Upper lobe of right lung (tissue), 1 donor: ENCODE measurements at regions not wholly inside any gene's neighbourhood (a gene's known extent, or its start where the extent isn't known, plus 50 kb on each side); places are given as distances from the start of the nearest gene placed in this dataset.
"Not testable (repeated sequence)": the region's sequence is repeated elsewhere in the genome, so short reads cannot be mapped to it uniquely, and the experiment has no call there.

ENCODE experiments used
- ATAC-seq: fragments of 200-7000 bp; cut with Tn5 transposase; one replicate; pipeline ENCODE4 v1.9.1; 2020; ENCODE audit warnings: mild to moderate bottlenecking, moderate library complexity
- DNase-seq: peaks from one replicate; pipeline ENCODE4 v3.0.0-alpha.2; 2020
- H3K27ac ChIP-seq: fragments of 200-600 bp; one replicate; pipeline ENCODE4 v1.8.0; 2022
- H3K27me3 ChIP-seq: fragments of 200-600 bp; one replicate; pipeline ENCODE4 v1.8.0; 2022; ENCODE audit warnings: mild to moderate bottlenecking
- H3K36me3 ChIP-seq: fragments of 200-600 bp; one replicate; pipeline ENCODE4 v1.8.0; 2022
- H3K4me1 ChIP-seq: fragments of 200-600 bp; one replicate; pipeline ENCODE4 v1.8.0; 2022
- H3K4me3 ChIP-seq: fragments of 200-600 bp; one replicate; pipeline ENCODE4 v1.8.0; 2022; ENCODE audit warnings: mild to moderate bottlenecking
- H3K9me3 ChIP-seq: fragments of 200-600 bp; one replicate; pipeline ENCODE4 v1.8.0; 2022
- intact Hi-C: fragments of 100-400 bp; cut with DNase I; formaldehyde crosslinking; loops from one replicate; pipeline ENCODE4 v1.11.0; 2022
- TF ChIP-seq, protein P1 (sequence below): fragments of 200-600 bp; IDR thresholded peaks from one replicate; pipeline ENCODE4 v1.8.0; 2022; ENCODE audit warnings: antibody characterized with exemption
- donor health status: DM: no; HTN: yes; CAD: no; lungs with severe emphysema.

- no peak overlapping the region for H3K27ac ChIP-seq
- DNase-seq (no peak), ATAC-seq (no peak)
- H3K27me3 ChIP-seq: peaks cover 12% of the 10 kb centered on the region
- TF ChIP-seq, protein P1, sequence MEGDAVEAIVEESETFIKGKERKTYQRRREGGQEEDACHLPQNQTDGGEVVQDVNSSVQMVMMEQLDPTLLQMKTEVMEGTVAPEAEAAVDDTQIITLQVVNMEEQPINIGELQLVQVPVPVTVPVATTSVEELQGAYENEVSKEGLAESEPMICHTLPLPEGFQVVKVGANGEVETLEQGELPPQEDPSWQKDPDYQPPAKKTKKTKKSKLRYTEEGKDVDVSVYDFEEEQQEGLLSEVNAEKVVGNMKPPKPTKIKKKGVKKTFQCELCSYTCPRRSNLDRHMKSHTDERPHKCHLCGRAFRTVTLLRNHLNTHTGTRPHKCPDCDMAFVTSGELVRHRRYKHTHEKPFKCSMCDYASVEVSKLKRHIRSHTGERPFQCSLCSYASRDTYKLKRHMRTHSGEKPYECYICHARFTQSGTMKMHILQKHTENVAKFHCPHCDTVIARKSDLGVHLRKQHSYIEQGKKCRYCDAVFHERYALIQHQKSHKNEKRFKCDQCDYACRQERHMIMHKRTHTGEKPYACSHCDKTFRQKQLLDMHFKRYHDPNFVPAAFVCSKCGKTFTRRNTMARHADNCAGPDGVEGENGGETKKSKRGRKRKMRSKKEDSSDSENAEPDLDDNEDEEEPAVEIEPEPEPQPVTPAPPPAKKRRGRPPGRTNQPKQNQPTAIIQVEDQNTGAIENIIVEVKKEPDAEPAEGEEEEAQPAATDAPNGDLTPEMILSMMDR: no peak
- no peaks in the 10 kb centered on the region for H3K36me3 ChIP-seq
- intact Hi-C loops: no loop called here
- H3K9me3 ChIP-seq: no peaks in the 10 kb centered on the region
- H3K4me1 ChIP-seq: no peaks in the 10 kb centered on the region
- H3K4me3 ChIP-seq: no peak overlapping the region
Measured at GRCh38 chr1:30446508-30446907, 276.9 kb downstream of the MATN1 start.

- Histone ChIP-seq H3K4me3 (no peak overlapping the region), H3K9me3 (no peaks in the 10 kb centered on the region), H3K27ac (no peak overlapping the region), H3K36me3 (no peaks in the 10 kb centered on the region), H3K27me3 (peaks cover 12% of the 10 kb centered on the region), H3K4me1 (no peaks in the 10 kb centered on the region)
- TF ChIP-seq, protein P1: no peak
- ATAC-seq: no peak
- intact Hi-C loops: no loop called here
- DNase-seq: no peak
Measured at GRCh38 chr1:30446095-30446494, 277.3 kb downstream of the MATN1 start.

- ATAC-seq (no peak), DNase-seq (no peak)
- no peak overlapping the region for H3K27ac ChIP-seq
- H3K27me3 ChIP-seq: peaks cover 12% of the 10 kb centered on the region
- H3K4me3 ChIP-seq: no peak overlapping the region
- TF ChIP-seq, protein P1: no peak
- no peaks in the 10 kb centered on the region for H3K36me3 ChIP-seq
- no peaks in the 10 kb centered on the region for H3K9me3 ChIP-seq
- no peaks in the 10 kb centered on the region for H3K4me1 ChIP-seq
- intact Hi-C loops: no loop called here
Measured at GRCh38 chr1:30445449-30445848, 277.9 kb downstream of the MATN1 start.

GRCh38 chr1:30444850-30445249, 278.5 kb downstream of the MATN1 start:
- H3K36me3 ChIP-seq: no peaks in the 10 kb centered on the region
- no peaks in the 10 kb centered on the region for H3K9me3 ChIP-seq
- peaks cover 12% of the 10 kb centered on the region for H3K27me3 ChIP-seq
- no peak for DNase-seq
- H3K4me3 ChIP-seq: no peak overlapping the region
- TF ChIP-seq, protein P1: no peak
- no peak overlapping the region for H3K27ac ChIP-seq
- intact Hi-C loops: no loop called here
- no peak for ATAC-seq
- no peaks in the 10 kb centered on the region for H3K4me1 ChIP-seq

- Histone ChIP-seq H3K9me3 (no peaks in the 10 kb centered on the region), H3K27me3 (peaks cover 12% of the 10 kb centered on the region), H3K4me3 (no peak overlapping the region), H3K27ac (no peak overlapping the region), H3K36me3 (no peaks in the 10 kb centered on the region), H3K4me1 (no peaks in the 10 kb centered on the region)
- intact Hi-C loops: no loop called here
- ATAC-seq (no peak), DNase-seq (no peak)
- TF ChIP-seq, protein P1: no peak
Measured at GRCh38 chr1:30444401-30444800, 279.0 kb downstream of the MATN1 start.

DNA sequence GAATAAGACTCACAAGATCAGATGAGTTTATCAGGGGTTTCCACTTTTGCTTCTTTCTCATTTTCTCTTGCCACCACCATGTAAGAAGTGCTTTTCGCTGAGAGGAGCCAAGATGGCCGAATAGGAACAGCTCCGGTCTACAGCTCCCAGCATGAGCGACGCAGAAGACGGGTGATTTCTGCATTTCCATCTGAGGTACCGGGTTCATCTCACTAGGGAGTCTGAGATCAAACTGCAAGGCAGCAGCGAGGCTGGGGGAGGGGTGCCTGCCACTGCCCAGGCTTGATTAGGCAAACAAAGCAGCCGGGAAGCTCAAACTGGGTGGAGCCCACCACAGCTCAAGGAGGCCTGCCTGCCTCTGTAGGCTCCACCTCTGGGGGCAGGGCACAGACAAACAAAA, 285.1 kb downstream of the MATN1 start:
- H3K36me3 ChIP-seq, H3K27ac ChIP-seq, H3K27me3 ChIP-seq, H3K9me3 ChIP-seq, intact Hi-C loops, H3K4me3 ChIP-seq, DNase-seq, H3K4me1 ChIP-seq, ATAC-seq: not testable (repeated sequence)
